ENCODE measurements at regions not wholly inside any gene's neighbourhood (a gene's known extent, or its start where the extent isn't known, plus 50 kb on each side); places are given as distances from the start of the nearest gene placed in this dataset.

- in situ Hi-C loops (cut with MboI; ENCODE audit: low pct_unique_long_range_greater_than_20kb, low sequenced_read_pairs), result no loop called here
Measured at GRCh38 chr15:70337277-70338186, 239.8 kb upstream of the TLE3 start.

GRCh38 chr15:70336425-70337009 is 238.8 kb upstream of the TLE3 start:
- in situ Hi-C loops (cut with MboI; ENCODE audit: low pct_unique_long_range_greater_than_20kb, low sequenced_read_pairs), result no loop called here
- peak; percentile 26 for DNase-seq

More at GRCh38 chr15:70337277-70338186, 239.8 kb upstream of the TLE3 start:
- DNase-seq, result no peak

GRCh38 chr15:70334286-70334685 is 236.6 kb upstream of the TLE3 start:
- in situ Hi-C loops (cut with MboI; ENCODE audit: low pct_unique_long_range_greater_than_20kb, low sequenced_read_pairs), result no loop called here
- DNase-seq, result no peak

GRCh38 chr15:70329179-70329578 is 231.5 kb upstream of the TLE3 start:
- DNase-seq, result no peak
- in situ Hi-C loops (cut with MboI; ENCODE audit: low pct_unique_long_range_greater_than_20kb, low sequenced_read_pairs), result no loop called here

GRCh38 chr15:70328679-70329115 is 231.0 kb upstream of the TLE3 start:
- in situ Hi-C loops (cut with MboI; ENCODE audit: low pct_unique_long_range_greater_than_20kb, low sequenced_read_pairs), result no loop called here
- no peak for DNase-seq

- in situ Hi-C loops (cut with MboI; ENCODE audit: low pct_unique_long_range_greater_than_20kb, low sequenced_read_pairs), result no loop called here
Measured at GRCh38 chr15:70327856-70328678, 230.3 kb upstream of the TLE3 start.

GRCh38 chr15:70327328-70327855 is 229.7 kb upstream of the TLE3 start:
- no peak for DNase-seq

More at GRCh38 chr15:70327856-70328678, 230.3 kb upstream of the TLE3 start:
- DNase-seq, result peak; percentile 78

GRCh38 chr15:70324001-70324974 is 226.6 kb upstream of the TLE3 start:
- in situ Hi-C loops (cut with MboI; ENCODE audit: low pct_unique_long_range_greater_than_20kb, low sequenced_read_pairs), result no loop called here
- no peak for DNase-seq

More at GRCh38 chr15:70327328-70327855, 229.7 kb upstream of the TLE3 start:
- in situ Hi-C loops (cut with MboI; ENCODE audit: low pct_unique_long_range_greater_than_20kb, low sequenced_read_pairs), result no loop called here

- no peak for DNase-seq
- in situ Hi-C loops (cut with MboI; ENCODE audit: low pct_unique_long_range_greater_than_20kb, low sequenced_read_pairs), result no loop called here
Measured at GRCh38 chr15:70323111-70323851, 225.6 kb upstream of the TLE3 start.

GRCh38 chr15:70322051-70322668 is 224.4 kb upstream of the TLE3 start:
- in situ Hi-C loops (cut with MboI; ENCODE audit: low pct_unique_long_range_greater_than_20kb, low sequenced_read_pairs), result no loop called here
- DNase-seq, result no peak

- DNase-seq, result no peak
- in situ Hi-C loops (cut with MboI; ENCODE audit: low pct_unique_long_range_greater_than_20kb, low sequenced_read_pairs), result no loop called here
Measured at GRCh38 chr15:70321172-70321819, 223.6 kb upstream of the TLE3 start.

- in situ Hi-C loops (cut with MboI; ENCODE audit: low pct_unique_long_range_greater_than_20kb, low sequenced_read_pairs), result no loop called here
- peak; percentile 61 for DNase-seq
Measured at GRCh38 chr15:70320482-70320881, 222.8 kb upstream of the TLE3 start.

GRCh38 chr15:70320077-70320476 is 222.4 kb upstream of the TLE3 start:
- in situ Hi-C loops (cut with MboI; ENCODE audit: low pct_unique_long_range_greater_than_20kb, low sequenced_read_pairs), result no loop called here
- no peak for DNase-seq

GRCh38 chr15:70319466-70319865 is 221.7 kb upstream of the TLE3 start:
- in situ Hi-C loops (cut with MboI; ENCODE audit: low pct_unique_long_range_greater_than_20kb, low sequenced_read_pairs), result no loop called here

GRCh38 chr15:70318594-70319465 is 221.1 kb upstream of the TLE3 start:
- peak; percentile 15 for DNase-seq
- in situ Hi-C loops (cut with MboI; ENCODE audit: low pct_unique_long_range_greater_than_20kb, low sequenced_read_pairs), result no loop called here

More at GRCh38 chr15:70319466-70319865, 221.7 kb upstream of the TLE3 start:
- no peak for DNase-seq

All from KBM-7 (cell line).